Astrocyte of the cerebellum (primary cell): ENCODE measurements at regions not wholly inside any gene's neighbourhood (a gene's known extent, or its start where the extent isn't known, plus 50 kb on each side); places are given as distances from the start of the nearest gene placed in this dataset.
"Not testable (repeated sequence)": the region's sequence is repeated elsewhere in the genome, so short reads cannot be mapped to it uniquely, and the experiment has no call there.

Experiments used
- DNase-seq: peaks from one replicate; pipeline ENCODE4 v3.0.0-alpha.2; 2011; ENCODE audit warnings: low read depth
- H3K4me3 ChIP-seq: 2 replicates; pipeline ENCODE4 v1.5.1; 2011; ENCODE audit warnings: mild to moderate bottlenecking, low read depth, low read length, moderate library complexity
- CTCF ChIP-seq: IDR thresholded peaks from 2 replicates; pipeline ENCODE4 v1.5.1; 2012; ENCODE audit warnings: low read length, low read depth, moderate library complexity, mild to moderate bottlenecking; ENCODE audit errors: missing control alignments
- in situ Hi-C: cut with HindIII; loops from 2 replicates; pipeline ENCODE4 v1.10.0; 2017; ENCODE audit warnings: low sequenced_read_pairs

DNA sequence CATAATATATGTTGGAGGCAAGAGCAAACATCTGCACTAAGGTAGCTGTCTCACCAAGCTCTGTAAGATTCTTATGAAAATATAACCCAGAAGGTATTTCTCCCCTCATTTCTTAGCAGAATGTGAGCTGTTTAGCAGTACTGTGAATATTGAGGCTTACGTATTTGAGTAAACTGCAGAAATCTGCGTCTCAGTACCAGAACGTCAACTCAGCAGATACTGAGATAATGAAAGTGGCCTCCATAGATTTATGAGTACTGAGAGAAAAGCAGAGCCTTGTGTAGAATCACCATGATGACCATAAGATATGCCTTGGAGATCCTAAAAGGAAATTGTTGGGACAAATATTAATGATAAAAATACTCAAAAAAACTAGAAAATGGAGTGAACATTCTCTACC is 296.7 kb upstream of the TECRL start:
- TF ChIP-seq CTCF: no peak
- DNase-seq: no peak
- in situ Hi-C loops: no loop called here
- H3K4me3 ChIP-seq: no peak overlapping the region

- TF ChIP-seq CTCF: no peak
- H3K4me3 ChIP-seq: no peak overlapping the region
- DNase-seq: no peak
- in situ Hi-C loops: no loop called here
Measured at GRCh38 chr4:64698171-64698570, 288.9 kb upstream of the TECRL start.

DNA sequence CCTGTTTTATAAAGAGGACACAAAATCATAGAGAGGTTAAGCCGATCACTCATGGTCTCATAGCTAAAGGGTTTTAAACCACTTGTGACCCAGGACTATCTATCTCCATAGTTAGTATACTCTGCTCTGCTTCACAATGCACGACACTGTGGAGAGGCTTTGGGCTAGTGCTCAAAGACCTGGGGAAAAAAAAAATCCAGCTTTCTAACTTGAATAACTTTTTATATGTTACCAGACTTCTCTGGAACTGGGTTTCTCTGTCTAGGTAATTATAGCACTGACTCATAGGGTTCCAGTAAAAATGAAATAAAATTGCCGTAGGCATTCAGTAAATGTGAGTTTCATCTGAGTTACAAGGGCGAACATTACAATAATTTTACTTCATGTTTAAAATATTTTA is 273.7 kb upstream of the TECRL start:
- in situ Hi-C loops: no loop called here
- no peak for TF ChIP-seq CTCF
- no peak overlapping the region for H3K4me3 ChIP-seq
- no peak for DNase-seq

DNA sequence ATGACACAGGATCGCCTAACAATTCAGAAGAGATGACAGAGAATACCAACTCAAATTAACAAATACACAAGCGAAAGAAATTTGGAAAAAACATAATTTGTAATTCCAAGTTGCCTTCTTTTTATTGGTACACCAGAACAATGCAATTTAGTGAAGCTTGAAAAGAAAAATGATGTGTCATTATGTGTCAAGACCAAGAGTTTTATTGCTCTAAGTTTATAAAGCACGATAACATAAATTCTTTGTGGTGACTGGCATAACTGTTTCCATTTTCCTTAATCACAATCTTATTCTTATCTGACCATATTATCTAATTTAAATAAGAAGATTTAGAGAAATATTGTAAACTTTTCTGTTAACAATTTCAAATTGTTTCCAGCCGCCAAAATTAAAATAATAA is 273.2 kb upstream of the TECRL start:
- no peak overlapping the region for H3K4me3 ChIP-seq
- in situ Hi-C loops: no loop called here
- DNase-seq: no peak
- no peak for TF ChIP-seq CTCF

DNA sequence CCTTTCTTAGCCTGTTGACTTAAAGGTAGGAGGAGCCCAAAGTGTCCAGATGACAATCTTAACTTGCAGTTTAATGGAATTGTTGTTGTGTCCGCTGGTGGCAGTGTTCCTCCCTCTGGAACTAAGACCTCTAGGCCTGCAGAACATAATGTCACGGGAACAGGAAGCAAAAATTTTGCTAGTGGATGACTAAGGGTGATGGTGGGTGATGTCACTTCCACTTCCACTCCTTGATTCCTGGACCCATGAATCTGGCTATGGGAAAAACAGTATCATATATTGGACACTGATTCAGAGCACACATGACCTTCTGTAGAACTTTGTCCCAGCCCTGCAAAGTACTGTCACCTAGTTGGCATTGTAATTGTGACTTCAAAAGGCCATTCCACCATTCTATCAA is 263.9 kb upstream of the TECRL start:
- H3K4me3 ChIP-seq, in situ Hi-C loops, DNase-seq: not testable (repeated sequence)

- TF ChIP-seq CTCF: no peak
- in situ Hi-C loops: no loop called here
- no peak overlapping the region for H3K4me3 ChIP-seq
- no peak for DNase-seq
Measured at GRCh38 chr4:64670647-64671046, 261.4 kb upstream of the TECRL start.

DNA sequence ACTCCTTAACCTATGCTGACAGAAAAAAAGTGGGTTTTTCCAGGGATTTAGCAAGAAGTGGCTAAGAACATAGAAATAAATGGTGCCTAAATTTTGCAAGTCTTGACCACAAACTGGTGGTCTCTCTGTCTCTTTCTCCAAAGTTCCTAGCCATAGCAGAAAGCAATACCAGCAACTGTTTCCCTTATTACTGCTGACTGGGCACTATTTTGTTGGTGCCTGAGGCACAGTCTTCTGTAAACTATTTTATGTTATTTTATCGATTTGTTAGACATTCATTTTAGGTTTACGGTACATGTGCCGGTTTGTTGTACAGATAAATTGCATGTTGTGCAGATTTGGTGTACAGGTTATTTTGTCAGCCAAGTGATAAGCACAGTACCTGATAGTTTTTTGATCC is 234.6 kb upstream of the TECRL start:
- TF ChIP-seq CTCF: no peak

More for the DNA sequence above, 234.6 kb upstream of the TECRL start:
- H3K4me3 ChIP-seq: no peak overlapping the region
- no peak for DNase-seq
- in situ Hi-C loops: no loop called here
